A549 (cell line): ENCODE measurements at regions not wholly inside any gene's neighbourhood (a gene's known extent, or its start where the extent isn't known, plus 50 kb on each side); places are given as distances from the start of the nearest gene placed in this dataset.

Source experiments
- BHLHE40 ChIP-seq: IDR thresholded peaks from 2 replicates; pipeline ENCODE4 v1.6.1; 2012; ENCODE audit warnings: low read depth, low read length, inconsistent platforms
- CHD2 ChIP-seq: fragments of 150-350 bp; IDR thresholded peaks from 2 replicates; pipeline ENCODE4 v1.6.1; 2014; ENCODE audit warnings: low read length; ENCODE audit not compliant: partially characterized antibody
- JUNB ChIP-seq: fragments of >200 bp; sonication (Bioruptor Twin); formaldehyde crosslinking; IDR thresholded peaks from 2 replicates; pipeline ENCODE4 v1.6.1; 2016
- MAFK ChIP-seq: fragments of 450-650 bp; IDR thresholded peaks from 2 replicates; pipeline ENCODE4 v1.6.1; 2014; ENCODE audit not compliant: partially characterized antibody
- RAD21 ChIP-seq, 2 experiments: fragments of >200 bp in 1 of 2; sonication (Bioruptor Twin) in 1 of 2; formaldehyde crosslinking in 1 of 2; IDR thresholded peaks in 1 of 2; conservative IDR thresholded peaks in 1 of 2; 2 replicates in 1 of 2; 3 replicates in 1 of 2; pipeline ENCODE4 v1.6.1; 2012 to 2018; ENCODE audit warnings: inconsistent platforms in 1 of 2
- SMC3 ChIP-seq: fragments of >200 bp; sonication (Bioruptor Twin); formaldehyde crosslinking; IDR thresholded peaks from 3 replicates; pipeline ENCODE4 v1.6.1; 2018; ENCODE audit warnings: inconsistent platforms
- TP53 ChIP-seq: fragments of 250-450 bp; sonication (Bioruptor Pico); IDR thresholded peaks from 2 replicates; pipeline ENCODE4 v1.5.0; 2021; ENCODE audit warnings: mild to moderate bottlenecking, moderate library complexity
- ZFP36 ChIP-seq: fragments of 450-650 bp; IDR thresholded peaks from 2 replicates; pipeline ENCODE4 v1.6.1; 2014; ENCODE audit warnings: borderline replicate concordance; ENCODE audit not compliant: partially characterized antibody
- TF ChIP-seq, protein P1 (sequence below): IDR thresholded peaks from 2 replicates; pipeline ENCODE4 v1.6.1; 2012
- TF ChIP-seq, protein P2 (sequence below): fragments of >200 bp; sonication (Bioruptor Twin); formaldehyde crosslinking; IDR thresholded peaks from 3 replicates; pipeline ENCODE4 v1.5.1; 2016
- TF ChIP-seq, protein P3 (sequence below): fragments of 450-650 bp; IDR thresholded peaks from 2 replicates; pipeline ENCODE4 v1.6.1; 2014; ENCODE audit warnings: antibody characterized with exemption

DNA sequence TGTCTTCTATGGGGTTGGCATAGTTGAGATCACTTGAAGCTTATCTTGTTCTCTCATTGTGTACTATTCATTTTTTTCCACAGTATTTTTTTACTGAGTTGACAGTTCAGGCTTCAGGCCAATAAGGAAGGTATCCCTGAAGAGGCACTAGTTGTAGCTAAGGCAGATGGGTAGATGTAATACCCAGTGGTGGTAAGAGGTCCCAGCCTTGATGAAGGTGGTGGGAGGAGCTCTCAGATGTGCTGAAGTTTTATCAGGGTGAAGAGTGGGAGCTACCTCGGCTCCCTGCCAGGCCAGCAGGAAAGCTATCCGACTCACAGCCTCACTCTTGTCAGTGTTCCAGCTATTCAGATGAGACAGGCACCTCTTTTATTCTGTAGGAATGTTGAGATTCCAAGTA, 87.7 kb upstream of the UFL1 start:
- TF ChIP-seq ZFP36, result no peak
- no peak for TF ChIP-seq CHD2
- no peak for TF ChIP-seq RAD21 (conservative IDR thresholded peaks at IDR 0.05 in 1 of 2, IDR thresholded peaks at IDR 0.05 in 1 of 2)
- TF ChIP-seq BHLHE40, result no peak
- TF ChIP-seq, protein P1, sequence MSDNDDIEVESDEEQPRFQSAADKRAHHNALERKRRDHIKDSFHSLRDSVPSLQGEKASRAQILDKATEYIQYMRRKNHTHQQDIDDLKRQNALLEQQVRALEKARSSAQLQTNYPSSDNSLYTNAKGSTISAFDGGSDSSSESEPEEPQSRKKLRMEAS, result no peak
- TF ChIP-seq, protein P2, sequence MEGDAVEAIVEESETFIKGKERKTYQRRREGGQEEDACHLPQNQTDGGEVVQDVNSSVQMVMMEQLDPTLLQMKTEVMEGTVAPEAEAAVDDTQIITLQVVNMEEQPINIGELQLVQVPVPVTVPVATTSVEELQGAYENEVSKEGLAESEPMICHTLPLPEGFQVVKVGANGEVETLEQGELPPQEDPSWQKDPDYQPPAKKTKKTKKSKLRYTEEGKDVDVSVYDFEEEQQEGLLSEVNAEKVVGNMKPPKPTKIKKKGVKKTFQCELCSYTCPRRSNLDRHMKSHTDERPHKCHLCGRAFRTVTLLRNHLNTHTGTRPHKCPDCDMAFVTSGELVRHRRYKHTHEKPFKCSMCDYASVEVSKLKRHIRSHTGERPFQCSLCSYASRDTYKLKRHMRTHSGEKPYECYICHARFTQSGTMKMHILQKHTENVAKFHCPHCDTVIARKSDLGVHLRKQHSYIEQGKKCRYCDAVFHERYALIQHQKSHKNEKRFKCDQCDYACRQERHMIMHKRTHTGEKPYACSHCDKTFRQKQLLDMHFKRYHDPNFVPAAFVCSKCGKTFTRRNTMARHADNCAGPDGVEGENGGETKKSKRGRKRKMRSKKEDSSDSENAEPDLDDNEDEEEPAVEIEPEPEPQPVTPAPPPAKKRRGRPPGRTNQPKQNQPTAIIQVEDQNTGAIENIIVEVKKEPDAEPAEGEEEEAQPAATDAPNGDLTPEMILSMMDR, result no peak
- no peak for TF ChIP-seq TP53 (CRISPR knock-in tag)
- no peak for TF ChIP-seq JUNB
- TF ChIP-seq, protein P3, sequence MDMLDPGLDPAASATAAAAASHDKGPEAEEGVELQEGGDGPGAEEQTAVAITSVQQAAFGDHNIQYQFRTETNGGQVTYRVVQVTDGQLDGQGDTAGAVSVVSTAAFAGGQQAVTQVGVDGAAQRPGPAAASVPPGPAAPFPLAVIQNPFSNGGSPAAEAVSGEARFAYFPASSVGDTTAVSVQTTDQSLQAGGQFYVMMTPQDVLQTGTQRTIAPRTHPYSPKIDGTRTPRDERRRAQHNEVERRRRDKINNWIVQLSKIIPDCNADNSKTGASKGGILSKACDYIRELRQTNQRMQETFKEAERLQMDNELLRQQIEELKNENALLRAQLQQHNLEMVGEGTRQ, result no peak
- TF ChIP-seq MAFK, result no peak
- TF ChIP-seq SMC3, result no peak
